ENCODE measurements at regions not wholly inside any gene's neighbourhood (a gene's known extent, or its start where the extent isn't known, plus 50 kb on each side); places are given as distances from the start of the nearest gene placed in this dataset.

GRCh38 chrX:23465985-23466384 is 131.3 kb downstream of the PTCHD1 start (continued):
- no peak for TF ChIP-seq RXRA (IDR thresholded peaks at IDR 0.05; ENCODE audit: insufficient read depth, low read depth, low read length)
- TF ChIP-seq NRF1 (IDR thresholded peaks at IDR 0.05; ENCODE audit: low read depth, low read length), result no peak
- no peak for TF ChIP-seq SUZ12 (IDR thresholded peaks at IDR 0.05; ENCODE audit: low read length)
